HTR-8/SVneo (cell line): ENCODE measurements at regions not wholly inside any gene's neighbourhood (a gene's known extent, or its start where the extent isn't known, plus 50 kb on each side); places are given as distances from the start of the nearest gene placed in this dataset.
A peak's percentile ranks its signal among the peaks of the same experiment; 100 is the strongest.

Source experiments
- DNase-seq: peaks from one replicate; pipeline ENCODE4 v3.0.0; 2011; ENCODE audit warnings: low spot score, mixed read lengths; ENCODE audit not compliant: insufficient read length
- FAIRE-seq: peaks from 2 replicates; lab custom pipeline; 2011; peaks lifted over from hg19 to GRCh38; lab: Jason Lieb, UNC

GRCh38 chr4:175946472-175947116 lies 119.0 kb upstream of the WDR17 start:
- FAIRE-seq, result no peak

GRCh38 chr4:175947117-175947722 lies 118.4 kb upstream of the WDR17 start:
- no peak for DNase-seq

More at GRCh38 chr4:175946472-175947116, 119.0 kb upstream of the WDR17 start:
- no peak for DNase-seq

GRCh38 chr4:175951794-175952193 lies 113.8 kb upstream of the WDR17 start:
- DNase-seq (no peak), FAIRE-seq (no peak)

More at GRCh38 chr4:175947117-175947722, 118.4 kb upstream of the WDR17 start:
- no peak for FAIRE-seq

- DNase-seq (no peak), FAIRE-seq (no peak)
These were observed 112.5 kb upstream of the WDR17 start for GRCh38 chr4:175953116-175953515.

- DNase-seq (peak; percentile 9), FAIRE-seq (no peak)
These were observed 111.6 kb upstream of the WDR17 start for GRCh38 chr4:175953960-175954521.

- DNase-seq, result no peak
- no peak for FAIRE-seq
These were observed 111.0 kb upstream of the WDR17 start for GRCh38 chr4:175954685-175955084.

GRCh38 chr4:175961604-175962003 lies 104.0 kb upstream of the WDR17 start:
- FAIRE-seq (no peak), DNase-seq (no peak)

GRCh38 chr4:175970072-175970471 lies 95.6 kb upstream of the WDR17 start:
- DNase-seq (no peak), FAIRE-seq (no peak)

- FAIRE-seq (no peak), DNase-seq (no peak)
These were observed 94.9 kb upstream of the WDR17 start for GRCh38 chr4:175970724-175971123.

GRCh38 chr4:175971388-175972179 lies 94.1 kb upstream of the WDR17 start:
- DNase-seq (no peak), FAIRE-seq (no peak)

- DNase-seq (no peak), FAIRE-seq (no peak)
These were observed 92.4 kb upstream of the WDR17 start for GRCh38 chr4:175973027-175973923.

- DNase-seq, result no peak
- FAIRE-seq, result no peak
These were observed 82.0 kb upstream of the WDR17 start for GRCh38 chr4:175983636-175984035.

- FAIRE-seq (no peak), DNase-seq (no peak)
These were observed 79.0 kb upstream of the WDR17 start for GRCh38 chr4:175986668-175987067.

GRCh38 chr4:175988511-175988910 lies 77.1 kb upstream of the WDR17 start:
- DNase-seq (no peak), FAIRE-seq (no peak)

GRCh38 chr4:175996206-175996605 lies 69.4 kb upstream of the WDR17 start:
- FAIRE-seq, result no peak

GRCh38 chr4:175997291-175997690 lies 68.3 kb upstream of the WDR17 start:
- FAIRE-seq, result no peak
- DNase-seq, result no peak

More at GRCh38 chr4:175996206-175996605, 69.4 kb upstream of the WDR17 start:
- no peak for DNase-seq

GRCh38 chr4:175998782-175999181 lies 66.9 kb upstream of the WDR17 start:
- DNase-seq, result no peak
- FAIRE-seq, result no peak

- no peak for FAIRE-seq
These were observed 65.7 kb upstream of the WDR17 start for GRCh38 chr4:175999944-176000343.

GRCh38 chr4:176001151-176002006 lies 64.3 kb upstream of the WDR17 start:
- DNase-seq (peak; percentile 25), FAIRE-seq (peak; percentile 83)

More at GRCh38 chr4:175999944-176000343, 65.7 kb upstream of the WDR17 start:
- DNase-seq, result no peak
